ENCODE measurements at regions not wholly inside any gene's neighbourhood (a gene's known extent, or its start where the extent isn't known, plus 50 kb on each side); places are given as distances from the start of the nearest gene placed in this dataset.

GRCh38 chr7:13090959-13091358 is 403.5 kb downstream of the ARL4A start:
- H3K27me3 Mint-ChIP-seq = no peaks in the 10 kb centered on the region
- H3K27ac Mint-ChIP-seq (ENCODE audit: low read depth) = no peak overlapping the region
- no peak for DNase-seq (ENCODE audit: low spot score in 2 of 2)
- no peaks in the 10 kb centered on the region for H3K4me1 Mint-ChIP-seq
- ATAC-seq (replicated peaks; ENCODE audit: extremely low read depth, poor library complexity, severe bottlenecking) = no peak
- H3K9me3 Mint-ChIP-seq = peaks cover 5% of the 10 kb centered on the region
- no peak overlapping the region for H3K4me3 Mint-ChIP-seq
- H3K36me3 Mint-ChIP-seq (ENCODE audit: insufficient read depth) = no peaks in the 10 kb centered on the region

GRCh38 chr7:13091974-13092707 is 404.7 kb downstream of the ARL4A start:
- Mint-ChIP-seq H3K9me3 (peaks cover 5% of the 10 kb centered on the region), H3K36me3 (ENCODE audit: insufficient read depth) (no peaks in the 10 kb centered on the region), H3K4me3 (no peak overlapping the region), H3K27ac (ENCODE audit: low read depth) (no peak overlapping the region), H3K27me3 (no peaks in the 10 kb centered on the region), H3K4me1 (no peaks in the 10 kb centered on the region)
- ATAC-seq (replicated peaks; ENCODE audit: extremely low read depth, poor library complexity, severe bottlenecking) (no peak), DNase-seq (ENCODE audit: low spot score in 2 of 2) (no peak)

- Mint-ChIP-seq H3K9me3 (peaks cover 5% of the 10 kb centered on the region), H3K27me3 (no peaks in the 10 kb centered on the region), H3K36me3 (ENCODE audit: insufficient read depth) (no peaks in the 10 kb centered on the region), H3K4me3 (no peak overlapping the region), H3K4me1 (no peaks in the 10 kb centered on the region), H3K27ac (ENCODE audit: low read depth) (no peak overlapping the region)
- DNase-seq (ENCODE audit: low spot score in 2 of 2) (no peak), ATAC-seq (replicated peaks; ENCODE audit: extremely low read depth, poor library complexity, severe bottlenecking) (no peak)
These were observed 405.2 kb downstream of the ARL4A start for GRCh38 chr7:13092708-13093005.

- Mint-ChIP-seq H3K9me3 (peaks cover 5% of the 10 kb centered on the region), H3K36me3 (ENCODE audit: insufficient read depth) (no peaks in the 10 kb centered on the region), H3K4me3 (no peak overlapping the region), H3K4me1 (no peaks in the 10 kb centered on the region), H3K27ac (ENCODE audit: low read depth) (no peak overlapping the region), H3K27me3 (no peaks in the 10 kb centered on the region)
- DNase-seq (ENCODE audit: low spot score in 2 of 2) (no peak), ATAC-seq (replicated peaks; ENCODE audit: extremely low read depth, poor library complexity, severe bottlenecking) (no peak)
These were observed 405.7 kb downstream of the ARL4A start for GRCh38 chr7:13093160-13093559.

GRCh38 chr7:13097499-13097898 is 410.1 kb downstream of the ARL4A start:
- Mint-ChIP-seq H3K9me3 (no peaks in the 10 kb centered on the region), H3K4me1 (no peaks in the 10 kb centered on the region), H3K27ac (ENCODE audit: low read depth) (no peak overlapping the region), H3K27me3 (no peaks in the 10 kb centered on the region), H3K4me3 (no peak overlapping the region), H3K36me3 (ENCODE audit: insufficient read depth) (no peaks in the 10 kb centered on the region)
- ATAC-seq (replicated peaks; ENCODE audit: extremely low read depth, poor library complexity, severe bottlenecking) = no peak
- no peak for DNase-seq (ENCODE audit: low spot score in 2 of 2)

- no peaks in the 10 kb centered on the region for H3K27me3 Mint-ChIP-seq
- H3K4me1 Mint-ChIP-seq = no peaks in the 10 kb centered on the region
- H3K9me3 Mint-ChIP-seq = no peaks in the 10 kb centered on the region
- no peak overlapping the region for H3K27ac Mint-ChIP-seq (ENCODE audit: low read depth)
- ATAC-seq (replicated peaks; ENCODE audit: extremely low read depth, poor library complexity, severe bottlenecking) (no peak), DNase-seq (ENCODE audit: low spot score in 2 of 2) (no peak)
- no peak overlapping the region for H3K4me3 Mint-ChIP-seq
- no peaks in the 10 kb centered on the region for H3K36me3 Mint-ChIP-seq (ENCODE audit: insufficient read depth)
These were observed 410.7 kb downstream of the ARL4A start for GRCh38 chr7:13098161-13098560.

- ATAC-seq (replicated peaks; ENCODE audit: extremely low read depth, poor library complexity, severe bottlenecking) (no peak), DNase-seq (ENCODE audit: low spot score in 2 of 2) (no peak)
- Mint-ChIP-seq H3K36me3 (ENCODE audit: insufficient read depth) (no peaks in the 10 kb centered on the region), H3K27me3 (no peaks in the 10 kb centered on the region), H3K9me3 (no peaks in the 10 kb centered on the region), H3K4me3 (no peak overlapping the region), H3K27ac (ENCODE audit: low read depth) (no peak overlapping the region), H3K4me1 (no peaks in the 10 kb centered on the region)
These were observed 411.8 kb downstream of the ARL4A start for GRCh38 chr7:13099154-13099795.

GRCh38 chr7:13104128-13104527 is 416.7 kb downstream of the ARL4A start:
- Mint-ChIP-seq H3K4me3 (no peak overlapping the region), H3K36me3 (ENCODE audit: insufficient read depth) (no peaks in the 10 kb centered on the region), H3K4me1 (no peaks in the 10 kb centered on the region), H3K27ac (ENCODE audit: low read depth) (no peak overlapping the region), H3K27me3 (no peaks in the 10 kb centered on the region), H3K9me3 (no peaks in the 10 kb centered on the region)
- DNase-seq (ENCODE audit: low spot score in 2 of 2) (no peak), ATAC-seq (replicated peaks; ENCODE audit: extremely low read depth, poor library complexity, severe bottlenecking) (no peak)

- no peaks in the 10 kb centered on the region for H3K36me3 Mint-ChIP-seq (ENCODE audit: insufficient read depth)
These were observed 417.8 kb downstream of the ARL4A start for GRCh38 chr7:13105209-13105608.

GRCh38 chr7:13106513-13106912 is 419.1 kb downstream of the ARL4A start:
- ATAC-seq (replicated peaks; ENCODE audit: extremely low read depth, poor library complexity, severe bottlenecking) = no peak
- Mint-ChIP-seq H3K4me1 (no peaks in the 10 kb centered on the region), H3K27me3 (no peaks in the 10 kb centered on the region)

More at GRCh38 chr7:13105209-13105608, 417.8 kb downstream of the ARL4A start:
- H3K4me1 Mint-ChIP-seq = no peaks in the 10 kb centered on the region
- H3K4me3 Mint-ChIP-seq = no peak overlapping the region
- no peaks in the 10 kb centered on the region for H3K9me3 Mint-ChIP-seq
- DNase-seq (ENCODE audit: low spot score in 2 of 2) (no peak), ATAC-seq (replicated peaks; ENCODE audit: extremely low read depth, poor library complexity, severe bottlenecking) (no peak)
- no peak overlapping the region for H3K27ac Mint-ChIP-seq (ENCODE audit: low read depth)
- no peaks in the 10 kb centered on the region for H3K27me3 Mint-ChIP-seq

GRCh38 chr7:13107291-13107690 is 419.9 kb downstream of the ARL4A start:
- Mint-ChIP-seq H3K4me3 (no peak overlapping the region), H3K27me3 (no peaks in the 10 kb centered on the region), H3K27ac (ENCODE audit: low read depth) (no peak overlapping the region), H3K36me3 (ENCODE audit: insufficient read depth) (no peaks in the 10 kb centered on the region), H3K4me1 (no peaks in the 10 kb centered on the region), H3K9me3 (no peaks in the 10 kb centered on the region)
- DNase-seq (ENCODE audit: low spot score in 2 of 2) (no peak), ATAC-seq (replicated peaks; ENCODE audit: extremely low read depth, poor library complexity, severe bottlenecking) (no peak)

More at GRCh38 chr7:13106513-13106912, 419.1 kb downstream of the ARL4A start:
- DNase-seq (ENCODE audit: low spot score in 2 of 2) = no peak
- no peak overlapping the region for H3K27ac Mint-ChIP-seq (ENCODE audit: low read depth)
- no peaks in the 10 kb centered on the region for H3K36me3 Mint-ChIP-seq (ENCODE audit: insufficient read depth)
- no peaks in the 10 kb centered on the region for H3K9me3 Mint-ChIP-seq
- no peak overlapping the region for H3K4me3 Mint-ChIP-seq

GRCh38 chr7:13108061-13108460 is 420.6 kb downstream of the ARL4A start:
- Mint-ChIP-seq H3K27ac (ENCODE audit: low read depth) (no peak overlapping the region), H3K27me3 (no peaks in the 10 kb centered on the region), H3K4me1 (no peaks in the 10 kb centered on the region), H3K4me3 (no peak overlapping the region), H3K9me3 (no peaks in the 10 kb centered on the region), H3K36me3 (ENCODE audit: insufficient read depth) (no peaks in the 10 kb centered on the region)
- ATAC-seq (replicated peaks; ENCODE audit: extremely low read depth, poor library complexity, severe bottlenecking) (no peak), DNase-seq (ENCODE audit: low spot score in 2 of 2) (no peak)

GRCh38 chr7:13109201-13109600 is 421.8 kb downstream of the ARL4A start:
- DNase-seq (ENCODE audit: low spot score in 2 of 2) (no peak), ATAC-seq (replicated peaks; ENCODE audit: extremely low read depth, poor library complexity, severe bottlenecking) (no peak)
- H3K4me3 Mint-ChIP-seq = no peak overlapping the region
- no peaks in the 10 kb centered on the region for H3K36me3 Mint-ChIP-seq (ENCODE audit: insufficient read depth)
- no peaks in the 10 kb centered on the region for H3K27me3 Mint-ChIP-seq
- H3K27ac Mint-ChIP-seq (ENCODE audit: low read depth) = no peak overlapping the region
- H3K9me3 Mint-ChIP-seq = no peaks in the 10 kb centered on the region
- no peaks in the 10 kb centered on the region for H3K4me1 Mint-ChIP-seq

All from central memory CD8-positive, alpha-beta T cell (primary cell).